K562 (cell line): ENCODE measurements at regions not wholly inside any gene's neighbourhood (a gene's known extent, or its start where the extent isn't known, plus 50 kb on each side); places are given as distances from the start of the nearest gene placed in this dataset.

Experiments
- ATAC-seq: fragments of 200-7000 bp; cut with Tn5 transposase; 3 replicates; pipeline ENCODE4 v1.9.1; 2020; ENCODE audit warnings: moderate library complexity
- BruUV-seq: library from RNA; stranded (reverse); fragments of 400-500 nt; replicated peaks from 2 replicates; lab custom pipeline; 2021; lab: Mats Ljungman, UMichigan
- CTCF ChIA-PET: fragments of 300-600 bp; formaldehyde crosslinking; extraction: SDS; loops from one replicate; lab custom pipeline; 2021; ENCODE audit warnings: low intra/inter-chr PET ratio; lab: Yijun Ruan, JAX
- POLR2A ChIA-PET: fragments of 300-600, 350-650 bp; sonication (Branson Sonifier 250); formaldehyde crosslinking; extraction: SDS; loops from one replicate; lab custom pipeline; 2021; ENCODE audit warnings: antibody characterized with exemption, inconsistent platforms; lab: Yijun Ruan, JAX
- DNase-seq, 4 experiments: peaks; one replicate each; pipeline versions ENCODE4 v3.0.0 to v3.0.0-alpha.2; 2011 to 2018; ENCODE audit warnings: low spot score in 3 of 4, mixed read lengths in 3 of 4; ENCODE audit errors: extremely low read depth in 1 of 4
- FAIRE-seq: peaks from 2 replicates; lab custom pipeline; 2011; peaks lifted over from hg19 to GRCh38; lab: Jason Lieb, UNC
- H2AFZ ChIP-seq: 2 replicates; pipeline ENCODE4 v1.6.0; 2011; ENCODE audit warnings: low read depth, low read length, control low read depth, inconsistent platforms
- H3K27ac ChIP-seq: fragments of 200-600 bp; 3 replicates; pipeline ENCODE4 v1.8.0; 2011; ENCODE audit warnings: low read depth, mild to moderate bottlenecking, control low read depth, inconsistent platforms, low read length, moderate library complexity, mixed read lengths; ENCODE audit errors: extremely low read depth
- H3K27me3 ChIP-seq, 2 experiments: fragments of 300-600 bp in 1 of 2; 2 replicates in 1 of 2; 3 replicates in 1 of 2; pipeline versions ENCODE4 v1.6.0 to v1.8.0; 2011; ENCODE audit warnings: inconsistent platforms in 2 of 2, low read length in 2 of 2, mild to moderate bottlenecking in 1 of 2, mixed read lengths in 1 of 2, moderate library complexity in 1 of 2; ENCODE audit not compliant: control insufficient read depth in 2 of 2, insufficient read depth in 2 of 2
- H3K36me3 ChIP-seq: fragments of 300-600 bp; 3 replicates; pipeline ENCODE4 v1.8.0; 2011; ENCODE audit warnings: mild to moderate bottlenecking, low read length, inconsistent platforms; ENCODE audit not compliant: control insufficient read depth, insufficient read depth
- H3K4me1 ChIP-seq, 2 experiments: fragments of 200-600 bp in 1 of 2; replicated peaks in 1 of 2; 2 replicates in 1 of 2; 3 replicates in 1 of 2; pipeline versions ENCODE4 v1.5.1 to v1.8.0; 2011; ENCODE audit warnings: inconsistent platforms in 2 of 2, low read length in 2 of 2, mild to moderate bottlenecking in 1 of 2, mixed read lengths in 1 of 2, moderate library complexity in 1 of 2; ENCODE audit not compliant: control insufficient read depth in 2 of 2, insufficient read depth in 2 of 2
- H3K4me2 ChIP-seq: 2 replicates; pipeline ENCODE4 v1.6.1; 2011; ENCODE audit warnings: low read length, control low read depth, inconsistent platforms, mixed read lengths; ENCODE audit not compliant: insufficient read depth
- H3K4me3 ChIP-seq: fragments of 200-600 bp; sonication (generic), shearing (Covaris generic); 2 replicates; pipeline ENCODE4 v1.5.1; 2016; ENCODE audit warnings: control low read depth, inconsistent platforms
- H3K79me2 ChIP-seq: fragments of 200-600 bp; 3 replicates; pipeline ENCODE4 v1.8.0; 2011; ENCODE audit warnings: low read length, inconsistent platforms; ENCODE audit not compliant: control insufficient read depth, insufficient read depth
- H3K9ac ChIP-seq, 2 experiments: 2 replicates each; pipeline versions ENCODE4 v1.6.0 to v1.6.1; 2011; ENCODE audit warnings: low read depth in 2 of 2, low read length in 2 of 2, control low read depth in 1 of 2, inconsistent platforms in 1 of 2, mild to moderate bottlenecking in 1 of 2, mixed read lengths in 1 of 2; ENCODE audit not compliant: insufficient read depth in 1 of 2
- H3K9me1 ChIP-seq: one replicate; pipeline ENCODE4 v1.6.0; 2011; ENCODE audit warnings: inconsistent platforms, mild to moderate bottlenecking, low read length, moderate library complexity; ENCODE audit not compliant: control insufficient read depth, insufficient read depth
- H3K9me3 ChIP-seq: replicated peaks from 2 replicates; pipeline ENCODE4 v1.5.1; 2011; ENCODE audit warnings: low read depth, low read length, inconsistent platforms; ENCODE audit not compliant: control insufficient read depth, insufficient read depth
- H4K20me1 ChIP-seq: replicated peaks from 2 replicates; pipeline ENCODE4 v1.6.1; 2011; ENCODE audit warnings: low read length, inconsistent platforms, mixed read lengths; ENCODE audit not compliant: control insufficient read depth, insufficient read depth
- CGGBP1 ChIP-seq: fragments of 250-450 bp; sonication (Bioruptor Pico); IDR thresholded peaks from 2 replicates; pipeline ENCODE4 v1.9.0; 2021; ENCODE audit warnings: mild to moderate bottlenecking
- CHD4 ChIP-seq: fragments of 200-600 bp; sonication (generic); IDR thresholded peaks from 3 replicates; pipeline ENCODE4 v1.6.1; 2012; ENCODE audit warnings: low read depth, mild to moderate bottlenecking, mixed read lengths, low read length, inconsistent platforms; ENCODE audit not compliant: insufficient read depth, insufficient replicate concordance, poor library complexity, severe bottlenecking
- DACH1 ChIP-seq: fragments of 450-650 bp; IDR thresholded peaks from 2 replicates; pipeline ENCODE4 v1.6.1; 2018; ENCODE audit not compliant: partially characterized antibody
- EP400 ChIP-seq: fragments of 450-650 bp; IDR thresholded peaks from 2 replicates; pipeline ENCODE4 v1.6.1; 2017; ENCODE audit warnings: antibody characterized with exemption, mild to moderate bottlenecking, moderate library complexity
- ETV6 ChIP-seq, 3 experiments: fragments of 150-350 bp in 1 of 3; sonication (generic) in 1 of 3; formaldehyde crosslinking in 1 of 3; IDR thresholded peaks; 2 replicates each; pipeline versions ENCODE4 v1.6.1 to v1.8.0; 2014 to 2022; ENCODE audit warnings: borderline replicate concordance in 2 of 3, low read depth in 2 of 3, antibody characterized with exemption in 1 of 3, low read length in 1 of 3, mild to moderate bottlenecking in 1 of 3, missing genetic modification reagents in 1 of 3
- NFATC3 ChIP-seq: fragments of 450-650 bp; IDR thresholded peaks from 2 replicates; pipeline ENCODE4 v1.6.1; 2017; ENCODE audit warnings: mild to moderate bottlenecking
- NKRF ChIP-seq: fragments of 450-650 bp; IDR thresholded peaks from 2 replicates; pipeline ENCODE4 v1.6.1; 2016; ENCODE audit warnings: borderline replicate concordance
- NR2F6 ChIP-seq: fragments of 450-650 bp; formaldehyde crosslinking; IDR thresholded peaks from 2 replicates; pipeline ENCODE4 v1.4.0; 2020; ENCODE audit warnings: mild to moderate bottlenecking
- TCFL5 ChIP-seq: fragments of 250-450 bp; sonication (Bioruptor Pico); conservative IDR thresholded peaks from 2 replicates; pipeline ENCODE4 v1.6.1; 2021; ENCODE audit warnings: mild to moderate bottlenecking, moderate library complexity, matching md5 sums
- ZBED1 ChIP-seq: IDR thresholded peaks from 2 replicates; pipeline ENCODE4 v1.6.1; 2014
- ZBTB11 ChIP-seq, 3 experiments: fragments of 200-800 bp in 1 of 3; fragments of 250-450 bp in 1 of 3; fragments of 450-650 bp in 1 of 3; sonication (Bioruptor Pico) in 1 of 3; sonication (Bioruptor generic) in 1 of 3; formaldehyde crosslinking in 1 of 3; IDR thresholded peaks; 2 replicates each; pipeline versions ENCODE4 v1.6.1 to v1.8.0; 2016 to 2022; ENCODE audit warnings: mild to moderate bottlenecking in 2 of 3, missing genetic modification characterization in 2 of 3, missing compliant biosample characterization in 1 of 3, moderate library complexity in 1 of 3
- ZBTB12 ChIP-seq: fragments of 250-450 bp; sonication (Bioruptor Pico); IDR thresholded peaks from 2 replicates; pipeline ENCODE4 v1.4.0; 2020
- ZBTB7A ChIP-seq: IDR thresholded peaks from 2 replicates; pipeline ENCODE4 v1.6.1; 2011; ENCODE audit warnings: low read depth, mild to moderate bottlenecking, low read length, moderate library complexity, borderline replicate concordance; ENCODE audit not compliant: control insufficient read depth
- WGBS: fragments of 100-300 bp; shearing (Covaris generic); methylation state at CpG from one replicate; pipeline ENCODE4 v1.1.6; 2016; ENCODE audit warnings: low coverage, mixed read lengths; ENCODE audit not compliant: insufficient coverage; ENCODE audit errors: missing lambda C conversion rate; 5-methylcytosine and 5-hydroxymethylcytosine counted together
- in situ Hi-C: fragments of 300-500 bp; cut with MboI; formaldehyde crosslinking; loops from 4 replicates; pipeline ENCODE4 v1.15.0; 2018; ENCODE audit warnings: inconsistent platforms, mixed read lengths
- intact Hi-C: fragments of 100-400 bp; cut with micrococcal nuclease; formaldehyde crosslinking; loops from 2 replicates; pipeline ENCODE4 v1.14.2; 2022

GRCh38 chr13:73625562-73626339 is 508.5 kb downstream of the KLF12 start:
- Histone ChIP-seq H3K9me1 (no peaks in the 10 kb centered on the region), H3K9me3 (no peaks in the 10 kb centered on the region), H3K4me1 (no peaks in the 10 kb centered on the region), H4K20me1 (no peaks in the 10 kb centered on the region), H3K9ac (no peak overlapping the region), H2AFZ (no peak overlapping the region), H3K27me3 (no peaks in the 10 kb centered on the region), H3K4me3 (no peak overlapping the region), H3K27ac (no peak overlapping the region), H3K4me2 (no peak overlapping the region), H3K79me2 (no peaks in the 10 kb centered on the region), H3K36me3 (no peaks in the 10 kb centered on the region)
- CTCF ChIA-PET = no interaction called here
- WGBS = 5% methylated on average over 8 of the region's 8 CpGs
- in situ Hi-C loops = no loop called here
- POLR2A ChIA-PET = no interaction called here
- DNase-seq (no peak), FAIRE-seq (no peak), ATAC-seq (no peak)
- BruUV-seq = no TSS peak
- intact Hi-C loops = no loop called here
- no peak for TF ChIP-seq ETV6 (IDR thresholded peaks at IDR 0.05; ENCODE audit: borderline replicate concordance in 1 of 2, low read depth in 2 of 2, low read length in 1 of 2)
- no peak for TF ChIP-seq ETV6 (CRISPR knock-in tag; IDR thresholded peaks at IDR 0.05; ENCODE audit: borderline replicate concordance)
- no peak for TF ChIP-seq ZBTB12 (CRISPR knock-in tag)
- no peak for TF ChIP-seq EP400
- TF ChIP-seq ZBED1 = no peak
- TF ChIP-seq ZBTB7A = no peak
- no peak for TF ChIP-seq DACH1
- TF ChIP-seq CGGBP1 = no peak
- no peak for TF ChIP-seq NKRF
- TF ChIP-seq CHD4 = no peak
- no peak for TF ChIP-seq NR2F6 (CRISPR knock-in tag)
- no peak for TF ChIP-seq TCFL5 (CRISPR knock-in tag)
- no peak for TF ChIP-seq NFATC3
- TF ChIP-seq ZBTB11 (CRISPR knock-in tag; IDR thresholded peaks at IDR 0.05) = no peak
